ENCODE measurements at regions not wholly inside any gene's neighbourhood (a gene's known extent, or its start where the extent isn't known, plus 50 kb on each side); places are given as distances from the start of the nearest gene placed in this dataset.

DNA sequence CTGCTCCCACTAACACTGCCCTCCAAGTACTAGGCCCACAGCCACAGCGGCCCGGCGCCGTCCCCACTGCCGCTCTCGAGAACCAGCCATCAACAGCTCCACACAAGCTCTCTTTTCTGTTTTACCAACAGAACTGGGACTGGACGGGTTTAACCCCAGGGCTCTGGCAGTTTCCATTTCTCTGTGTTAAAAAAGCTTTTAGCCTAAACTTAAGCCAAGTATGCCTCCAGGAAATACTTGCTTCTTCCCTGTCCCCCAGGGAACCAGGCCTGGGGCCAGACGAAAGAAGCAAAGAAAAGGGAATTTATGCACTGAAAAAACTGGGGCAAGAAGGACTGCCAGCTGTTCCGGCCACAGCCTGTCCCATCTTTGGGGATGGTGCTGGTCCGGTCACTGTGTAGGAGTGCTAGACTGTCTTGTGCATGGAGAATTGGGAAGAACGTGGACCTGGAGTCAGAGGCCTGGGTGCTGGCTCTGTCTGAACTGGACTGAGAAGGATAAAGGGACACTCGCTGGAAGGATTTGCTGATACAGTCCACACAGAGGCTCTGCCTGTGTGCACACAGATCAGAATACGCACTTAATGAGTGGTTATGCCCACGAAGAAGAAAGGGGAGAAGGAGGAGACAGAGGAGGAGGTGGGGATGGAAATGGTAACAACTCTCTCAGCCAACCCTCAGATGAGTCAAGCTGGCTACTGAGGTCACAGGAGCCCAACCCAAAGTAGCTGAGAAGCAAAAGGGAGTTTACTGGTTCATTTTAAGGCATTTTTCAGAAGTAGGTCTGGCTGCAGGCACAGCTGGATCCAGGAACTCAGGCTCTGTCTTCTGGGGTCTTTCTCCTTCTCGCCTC lies 254.4 kb upstream of the PMEPA1 start:
- no peak for DNase-seq

DNA sequence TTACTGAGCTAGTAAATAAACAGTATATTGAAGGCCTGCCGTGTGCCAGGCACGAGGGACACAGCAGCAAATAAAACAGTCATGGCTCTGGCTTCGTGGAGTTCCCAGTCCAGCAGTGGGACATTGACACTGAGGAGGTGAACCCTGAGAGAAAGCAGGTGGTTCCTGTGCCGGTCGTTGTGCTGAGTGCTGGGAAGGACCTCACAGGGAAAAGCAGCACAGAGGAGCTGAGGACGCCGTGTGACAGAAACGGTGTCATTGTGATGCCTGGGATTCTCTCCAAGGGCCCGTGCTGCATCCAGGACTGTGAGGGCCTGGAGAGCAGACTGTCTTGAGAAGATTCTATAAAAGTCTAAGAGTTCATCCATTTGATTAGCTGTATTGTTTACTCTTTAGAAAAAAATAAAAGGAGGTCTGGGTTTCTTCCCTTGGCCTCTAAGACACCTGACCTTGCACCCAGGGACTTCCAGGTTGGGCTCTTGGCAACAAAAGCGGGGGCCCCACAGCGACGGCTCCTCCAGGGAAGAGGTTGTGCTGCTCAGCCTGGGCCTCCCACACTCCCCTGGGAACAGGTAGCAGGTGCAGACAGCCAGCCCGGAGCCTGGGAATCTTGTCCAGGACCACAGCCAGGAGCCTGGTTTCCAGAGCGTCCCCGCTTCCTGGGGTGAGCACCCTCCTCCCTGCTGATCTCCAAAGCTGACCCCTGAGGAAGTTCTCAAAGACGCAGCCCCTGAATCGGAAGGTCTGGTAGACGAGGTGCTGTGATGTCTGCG lies 251.2 kb upstream of the PMEPA1 start:
- no peak for DNase-seq

DNA sequence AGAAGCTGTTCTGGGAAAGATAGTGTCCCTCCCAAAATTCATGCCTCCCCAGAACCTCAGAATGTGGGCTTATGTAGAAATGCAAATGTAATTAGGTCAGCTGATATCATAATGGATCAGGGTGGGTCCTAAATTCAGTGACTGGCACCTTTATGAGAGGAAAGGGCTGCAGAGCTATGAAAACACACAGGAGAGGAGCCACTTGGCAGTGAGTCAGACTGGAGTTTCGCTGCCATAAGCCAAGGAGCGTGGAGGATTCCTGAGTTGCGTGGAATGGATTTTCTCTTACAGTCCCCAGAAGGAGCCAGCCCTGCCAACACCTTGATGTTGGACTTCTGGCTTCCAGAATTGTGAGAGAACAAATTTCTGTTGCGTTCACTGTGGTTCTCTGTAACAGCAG lies 249.8 kb upstream of the PMEPA1 start:
- no peak for DNase-seq

DNA sequence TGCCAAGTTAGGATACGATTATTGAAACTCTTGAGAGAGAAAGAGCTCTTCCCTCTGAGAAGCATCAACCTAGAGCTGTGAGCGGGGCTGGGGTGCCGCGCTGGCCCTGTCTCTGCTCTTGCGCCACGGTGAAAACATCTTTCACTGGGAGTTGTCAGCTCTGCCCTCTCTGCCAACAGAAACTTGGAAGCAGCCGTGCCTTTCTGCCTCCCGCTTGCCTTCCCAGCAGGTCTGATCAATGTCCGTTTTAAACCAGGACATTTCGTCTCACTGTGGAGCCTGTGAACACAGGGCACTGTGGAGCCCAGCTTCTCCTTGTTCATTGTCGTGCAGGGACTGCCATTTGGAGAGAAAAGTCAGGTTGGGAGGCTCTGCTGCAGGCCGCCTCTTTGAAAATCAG lies 249.2 kb upstream of the PMEPA1 start:
- no peak for DNase-seq

GRCh38 chr20:57958050-57958420 lies 248.2 kb upstream of the PMEPA1 start:
- DNase-seq: no peak

- no peak for DNase-seq
These were observed 247.7 kb upstream of the PMEPA1 start for GRCh38 chr20:57957411-57958049.

GRCh38 chr20:57953638-57954037 lies 243.8 kb upstream of the PMEPA1 start:
- DNase-seq: no peak

- DNase-seq: no peak
These were observed 242.3 kb upstream of the PMEPA1 start for GRCh38 chr20:57952136-57952535.

- DNase-seq: no peak
These were observed 241.7 kb upstream of the PMEPA1 start for GRCh38 chr20:57951549-57951948.

GRCh38 chr20:57950764-57951485 lies 241.1 kb upstream of the PMEPA1 start:
- no peak for DNase-seq

DNA sequence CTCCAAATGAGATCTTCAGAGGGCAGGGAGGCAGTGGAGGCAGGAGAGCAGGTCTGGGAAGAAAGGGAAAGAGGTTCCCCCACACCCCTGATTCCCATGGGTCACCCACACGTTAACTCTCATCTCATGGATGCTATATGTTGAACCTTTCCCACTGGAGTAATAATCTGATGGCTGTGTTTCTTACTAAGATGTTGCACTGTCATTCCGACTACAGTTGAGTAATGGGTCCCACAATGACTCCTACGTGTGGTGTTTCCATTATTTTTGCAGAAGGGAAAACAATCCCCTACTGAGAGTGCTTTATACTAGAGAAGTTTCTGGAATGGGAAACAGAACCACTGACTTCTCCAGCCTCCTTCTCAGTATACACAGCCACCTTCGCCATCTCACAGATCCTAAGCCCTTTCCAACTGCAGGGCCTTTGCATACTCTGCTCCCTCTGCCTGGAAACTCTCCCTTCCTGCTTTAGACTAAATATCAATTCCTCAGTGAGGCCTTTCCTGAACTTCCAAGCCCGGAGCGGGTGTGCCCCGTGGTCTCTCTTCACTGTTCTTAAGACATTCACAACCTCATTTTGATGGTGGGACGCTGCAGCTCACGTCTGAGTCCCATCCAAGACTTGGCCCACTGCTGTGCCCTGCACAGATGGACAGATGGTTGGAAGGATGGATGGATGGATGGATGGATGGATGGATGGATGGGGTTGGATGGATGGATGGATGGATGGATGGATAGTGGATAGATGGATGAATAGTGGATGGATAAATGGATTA lies 238.6 kb upstream of the PMEPA1 start:
- DNase-seq: no peak

- no peak for DNase-seq
These were observed 237.8 kb upstream of the PMEPA1 start for GRCh38 chr20:57947421-57948179.

GRCh38 chr20:57946559-57947315 lies 236.9 kb upstream of the PMEPA1 start:
- DNase-seq: no peak

DNA sequence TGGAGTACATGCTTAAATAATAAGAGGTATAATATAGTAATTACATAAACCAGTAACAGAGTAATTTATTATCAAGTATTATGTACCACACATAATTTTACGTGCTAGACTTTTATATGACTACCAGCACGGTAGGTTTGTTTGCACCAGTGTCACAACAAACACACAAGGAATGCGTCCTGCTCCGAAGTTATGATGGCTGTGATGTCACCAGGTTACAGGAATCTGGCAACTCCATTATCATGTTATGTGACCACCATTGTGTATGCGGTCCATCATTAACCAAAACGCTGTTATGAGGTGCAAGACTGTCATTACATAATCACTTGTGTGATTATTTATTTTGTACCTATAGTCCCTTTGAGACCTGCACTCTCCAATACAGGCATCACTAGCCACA lies 235.2 kb upstream of the PMEPA1 start:
- DNase-seq: no peak

GRCh38 chr20:57943950-57944349 lies 234.1 kb upstream of the PMEPA1 start:
- no peak for DNase-seq

- no peak for DNase-seq
These were observed 233.5 kb upstream of the PMEPA1 start for GRCh38 chr20:57943291-57943690.

DNA sequence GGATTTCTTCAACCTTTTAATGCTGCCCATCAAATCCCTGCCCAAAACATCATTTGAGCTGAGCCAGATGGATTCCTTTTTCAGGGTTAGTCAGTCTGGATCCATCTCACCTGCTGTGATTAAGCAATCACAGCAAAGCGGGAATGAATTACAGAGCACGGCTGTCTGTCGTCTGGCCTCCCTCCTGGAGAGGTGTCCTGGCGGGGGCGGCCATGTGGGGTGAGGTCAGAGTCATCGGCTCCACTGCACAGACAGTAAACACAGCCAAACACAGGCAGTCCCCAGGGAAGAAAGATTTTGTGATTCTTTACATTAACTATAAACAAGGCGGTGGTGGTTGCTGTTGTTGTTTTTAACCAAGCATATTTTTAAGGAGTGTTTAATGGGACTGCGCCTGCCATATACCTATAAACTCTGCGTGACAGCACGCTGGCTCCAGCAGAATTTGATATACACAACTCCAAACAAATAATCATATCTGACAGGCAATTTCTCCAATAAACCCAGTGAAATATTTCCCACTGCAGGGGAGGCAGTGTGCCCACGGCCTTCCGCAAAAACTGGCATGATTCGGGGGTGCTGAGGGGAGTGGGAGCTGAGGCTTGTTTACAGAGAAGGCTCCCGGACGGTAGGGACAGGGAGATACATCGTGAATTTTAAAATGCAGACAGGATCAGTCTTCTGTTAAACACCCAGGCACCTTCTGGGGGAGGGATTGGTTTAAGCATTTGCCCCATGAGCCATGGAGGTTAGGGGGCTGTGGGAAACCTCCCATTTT lies 232.0 kb upstream of the PMEPA1 start:
- no peak for DNase-seq

DNA sequence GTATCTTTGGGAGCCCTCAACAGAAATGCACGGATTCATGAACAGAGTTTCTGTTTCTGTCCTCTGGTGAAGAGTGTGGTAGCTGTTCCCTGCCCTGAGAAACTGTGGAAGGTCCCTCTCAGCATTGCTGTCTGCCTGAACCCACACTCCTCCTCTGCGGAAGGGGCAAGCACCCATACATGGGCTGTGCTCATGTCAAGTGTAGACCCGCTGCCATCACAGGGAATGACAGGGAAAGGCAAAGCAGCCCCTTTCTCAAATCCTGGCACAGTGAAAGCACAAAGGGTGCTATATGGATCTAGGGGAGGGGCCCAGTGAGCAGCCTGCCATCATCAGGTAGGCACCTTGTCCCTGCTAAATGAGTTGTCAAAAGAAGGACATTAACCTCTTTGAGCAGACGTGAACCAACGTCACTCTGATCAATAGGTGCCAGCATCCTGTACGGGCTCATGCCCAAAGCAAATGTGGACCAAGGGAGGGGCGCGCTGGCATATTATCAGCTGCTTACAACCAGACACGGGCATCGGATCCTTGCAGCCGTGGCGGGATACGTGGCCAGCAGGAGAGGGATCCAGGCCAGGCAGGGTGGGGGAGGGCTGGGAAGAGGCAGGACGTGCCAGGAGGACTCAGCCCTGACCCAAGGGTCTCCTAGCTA lies 231.2 kb upstream of the PMEPA1 start:
- DNase-seq: no peak

- DNase-seq: no peak
These were observed 230.6 kb upstream of the PMEPA1 start for GRCh38 chr20:57940376-57940775.

Measured in CD4-positive, alpha-beta T cell treated with Interleukin-17A for 1 hour (primary cell).